Karpas-422 (cell line): ENCODE measurements at regions not wholly inside any gene's neighbourhood (a gene's known extent, or its start where the extent isn't known, plus 50 kb on each side); places are given as distances from the start of the nearest gene placed in this dataset.

Experiments used
- DNase-seq: peaks from one replicate; pipeline ENCODE4 v3.0.0-alpha.2; 2015
- H2AFZ ChIP-seq: fragments of 200-600 bp; sonication (generic); 2 replicates; pipeline ENCODE4 v1.6.1; 2014; ENCODE audit warnings: antibody characterized with exemption, low read length, mixed read lengths
- H3K27ac ChIP-seq: fragments of 200-600 bp; sonication (generic); 2 replicates; pipeline ENCODE4 v1.5.1; 2014; ENCODE audit warnings: mild to moderate bottlenecking, low read length, moderate library complexity
- H3K27me3 ChIP-seq: fragments of 200-600 bp; sonication (generic); 2 replicates; pipeline ENCODE4 v1.6.1; 2014; ENCODE audit warnings: low read length, mixed read lengths
- H3K36me3 ChIP-seq: fragments of 200-600 bp; sonication (generic); 2 replicates; pipeline ENCODE4 v1.6.1; 2014; ENCODE audit warnings: low read length, mixed read lengths; ENCODE audit not compliant: insufficient read depth
- H3K4me1 ChIP-seq: fragments of 200-600 bp; sonication (generic); 2 replicates; pipeline ENCODE4 v1.6.1; 2014; ENCODE audit warnings: mild to moderate bottlenecking, low read length, mixed read lengths
- H3K4me2 ChIP-seq: fragments of 200-600 bp; sonication (generic); 2 replicates; pipeline ENCODE4 v1.6.1; 2014; ENCODE audit warnings: low read length, low read depth, mild to moderate bottlenecking; ENCODE audit not compliant: poor library complexity, severe bottlenecking
- H3K4me3 ChIP-seq: fragments of 200-600 bp; sonication (generic); 2 replicates; pipeline ENCODE4 v1.5.1; 2014; ENCODE audit warnings: mild to moderate bottlenecking, antibody characterized with exemption, low read length, mixed read lengths
- H3K79me2 ChIP-seq: fragments of 200-600 bp; sonication (generic); 2 replicates; pipeline ENCODE4 v1.6.1; 2014; ENCODE audit warnings: mild to moderate bottlenecking, low read length, mixed read lengths
- H3K9ac ChIP-seq: fragments of 200-600 bp; sonication (generic); 2 replicates; pipeline ENCODE4 v1.6.0; 2014; ENCODE audit warnings: low read length
- H3K9me2 ChIP-seq: fragments of 200-600 bp; sonication (generic), shearing (Covaris generic); replicated peaks from 2 replicates; pipeline ENCODE4 v1.6.0; 2014; ENCODE audit warnings: mild to moderate bottlenecking, low read length, moderate library complexity; ENCODE audit not compliant: insufficient read depth
- H3K9me3 ChIP-seq: fragments of 300-700, 200-600 bp; sonication (generic); 2 replicates; pipeline ENCODE4 v1.6.1; 2014; ENCODE audit warnings: low read length, mixed read lengths
- H4K20me1 ChIP-seq: fragments of 200-600 bp; sonication (generic); 2 replicates; pipeline ENCODE4 v1.6.1; 2014; ENCODE audit warnings: mild to moderate bottlenecking, antibody characterized with exemption, low read length, low read depth; ENCODE audit not compliant: insufficient read depth

GRCh38 chr6:104506429-104506828 is 353.3 kb downstream of the HACE1 start:
- Histone ChIP-seq H3K36me3 (no peaks in the 10 kb centered on the region), H3K9me2 (no peaks in the 10 kb centered on the region), H3K79me2 (no peaks in the 10 kb centered on the region), H4K20me1 (no peaks in the 10 kb centered on the region), H2AFZ (no peak overlapping the region), H3K4me1 (no peaks in the 10 kb centered on the region), H3K27ac (no peak overlapping the region), H3K4me3 (no peak overlapping the region), H3K27me3 (no peaks in the 10 kb centered on the region), H3K9ac (no peak overlapping the region), H3K4me2 (no peak overlapping the region), H3K9me3 (no peaks in the 10 kb centered on the region)
- peak; percentile 25 for DNase-seq

GRCh38 chr6:104505838-104506237 is 353.9 kb downstream of the HACE1 start:
- H3K4me3 ChIP-seq, result no peak overlapping the region
- no peaks in the 10 kb centered on the region for H4K20me1 ChIP-seq
- no peak overlapping the region for H3K27ac ChIP-seq
- no peaks in the 10 kb centered on the region for H3K9me2 ChIP-seq
- no peak overlapping the region for H3K9ac ChIP-seq
- H3K36me3 ChIP-seq, result no peaks in the 10 kb centered on the region
- no peaks in the 10 kb centered on the region for H3K9me3 ChIP-seq
- H3K4me1 ChIP-seq, result no peaks in the 10 kb centered on the region
- H2AFZ ChIP-seq, result no peak overlapping the region
- peak; percentile 9 for DNase-seq
- no peaks in the 10 kb centered on the region for H3K79me2 ChIP-seq
- H3K4me2 ChIP-seq, result no peak overlapping the region
- no peaks in the 10 kb centered on the region for H3K27me3 ChIP-seq

- Histone ChIP-seq H3K9me3 (no peaks in the 10 kb centered on the region), H4K20me1 (no peaks in the 10 kb centered on the region), H3K27ac (no peak overlapping the region), H2AFZ (no peak overlapping the region), H3K4me1 (no peaks in the 10 kb centered on the region), H3K9ac (no peak overlapping the region), H3K27me3 (no peaks in the 10 kb centered on the region), H3K79me2 (no peaks in the 10 kb centered on the region), H3K4me2 (no peak overlapping the region), H3K9me2 (no peaks in the 10 kb centered on the region), H3K4me3 (no peak overlapping the region), H3K36me3 (no peaks in the 10 kb centered on the region)
- DNase-seq, result peak; percentile 21
Measured at GRCh38 chr6:104500265-104500664, 359.5 kb downstream of the HACE1 start.

GRCh38 chr6:104486035-104486434 is 373.7 kb downstream of the HACE1 start:
- Histone ChIP-seq H3K9me2 (no peaks in the 10 kb centered on the region), H4K20me1 (no peaks in the 10 kb centered on the region), H3K36me3 (no peaks in the 10 kb centered on the region), H3K9ac (no peak overlapping the region), H3K79me2 (no peaks in the 10 kb centered on the region), H3K4me1 (no peaks in the 10 kb centered on the region), H3K9me3 (no peaks in the 10 kb centered on the region), H2AFZ (no peak overlapping the region), H3K27me3 (no peaks in the 10 kb centered on the region), H3K27ac (no peak overlapping the region), H3K4me3 (no peak overlapping the region), H3K4me2 (no peak overlapping the region)
- peak; percentile 16 for DNase-seq

GRCh38 chr6:104484626-104485025 is 375.1 kb downstream of the HACE1 start:
- DNase-seq, result no peak
- Histone ChIP-seq H3K27me3 (no peaks in the 10 kb centered on the region), H3K4me2 (no peak overlapping the region), H3K36me3 (no peaks in the 10 kb centered on the region), H3K9me3 (no peaks in the 10 kb centered on the region), H3K27ac (no peak overlapping the region), H3K9ac (no peak overlapping the region), H3K4me1 (no peaks in the 10 kb centered on the region), H3K9me2 (no peaks in the 10 kb centered on the region), H2AFZ (no peak overlapping the region), H3K79me2 (no peaks in the 10 kb centered on the region), H3K4me3 (no peak overlapping the region), H4K20me1 (no peaks in the 10 kb centered on the region)

- H3K4me1 ChIP-seq, result no peaks in the 10 kb centered on the region
- H3K9me3 ChIP-seq, result no peaks in the 10 kb centered on the region
- DNase-seq, result no peak
Measured at GRCh38 chr6:104484191-104484590, 375.5 kb downstream of the HACE1 start.

GRCh38 chr6:104483225-104483834 is 376.4 kb downstream of the HACE1 start:
- Histone ChIP-seq H3K9me3 (no peaks in the 10 kb centered on the region), H2AFZ (no peak overlapping the region), H3K4me1 (no peaks in the 10 kb centered on the region), H3K9ac (no peak overlapping the region), H4K20me1 (no peaks in the 10 kb centered on the region), H3K9me2 (no peaks in the 10 kb centered on the region), H3K4me3 (no peak overlapping the region), H3K36me3 (no peaks in the 10 kb centered on the region), H3K4me2 (no peak overlapping the region), H3K27me3 (no peaks in the 10 kb centered on the region), H3K27ac (no peak overlapping the region), H3K79me2 (no peaks in the 10 kb centered on the region)
- DNase-seq, result peak; percentile 67

More at GRCh38 chr6:104484191-104484590, 375.5 kb downstream of the HACE1 start:
- no peaks in the 10 kb centered on the region for H3K36me3 ChIP-seq
- no peaks in the 10 kb centered on the region for H4K20me1 ChIP-seq
- no peaks in the 10 kb centered on the region for H3K9me2 ChIP-seq
- no peak overlapping the region for H3K4me3 ChIP-seq
- no peak overlapping the region for H3K4me2 ChIP-seq
- H3K27ac ChIP-seq, result no peak overlapping the region
- H2AFZ ChIP-seq, result no peak overlapping the region
- H3K27me3 ChIP-seq, result no peaks in the 10 kb centered on the region
- H3K9ac ChIP-seq, result no peak overlapping the region
- H3K79me2 ChIP-seq, result no peaks in the 10 kb centered on the region

- no peak overlapping the region for H2AFZ ChIP-seq
- no peaks in the 10 kb centered on the region for H3K9me2 ChIP-seq
- no peaks in the 10 kb centered on the region for H3K9me3 ChIP-seq
Measured at GRCh38 chr6:104477569-104477968, 382.1 kb downstream of the HACE1 start.

More at GRCh38 chr6:104477569-104477968, 382.1 kb downstream of the HACE1 start:
- Histone ChIP-seq H3K36me3 (no peaks in the 10 kb centered on the region), H3K4me2 (no peak overlapping the region), H3K27ac (no peak overlapping the region), H3K4me1 (no peaks in the 10 kb centered on the region), H3K27me3 (no peaks in the 10 kb centered on the region; the same call in 1 of the 2 replicates), H3K4me3 (no peak overlapping the region), H3K79me2 (no peaks in the 10 kb centered on the region), H4K20me1 (no peaks in the 10 kb centered on the region), H3K9ac (no peak overlapping the region)
- peak; percentile 27 for DNase-seq
